GM18499 (cell line): ENCODE measurements at regions not wholly inside any gene's neighbourhood (a gene's known extent, or its start where the extent isn't known, plus 50 kb on each side); places are given as distances from the start of the nearest gene placed in this dataset.
"Not testable (repeated sequence)": the region's sequence is repeated elsewhere in the genome, so short reads cannot be mapped to it uniquely, and the experiment has no call there.

Experiments
- ATAC-seq: cut with Tn5 transposase; IDR thresholded peaks from one replicate; pipeline ENCODE4 v1.9.1; 2021; ENCODE audit warnings: moderate number of reproducible peaks; ENCODE audit not compliant: insufficient read depth, unreplicated experiment

DNA sequence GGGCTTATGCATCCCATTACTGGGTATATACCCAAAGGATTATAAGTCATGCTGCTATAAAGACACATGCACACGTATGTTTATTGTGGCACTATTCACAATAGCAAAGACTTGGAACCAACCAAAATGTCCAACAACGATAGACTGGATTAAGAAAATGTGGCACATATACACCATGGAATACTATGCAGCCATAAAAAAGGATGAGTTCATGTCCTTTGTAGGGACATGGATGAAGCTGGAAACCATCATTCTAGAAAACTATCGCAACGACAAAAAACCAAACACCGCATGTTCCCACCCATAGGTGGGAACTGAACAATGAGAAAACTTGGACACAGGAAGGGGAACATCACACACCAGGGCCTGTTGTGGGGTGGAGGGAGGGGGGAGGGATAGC, 323.3 kb upstream of the FGF16 start:
- not testable (repeated sequence) for ATAC-seq

GRCh38 chrX:77127571-77127970, 319.6 kb upstream of the FGF16 start:
- not testable (repeated sequence) for ATAC-seq

DNA sequence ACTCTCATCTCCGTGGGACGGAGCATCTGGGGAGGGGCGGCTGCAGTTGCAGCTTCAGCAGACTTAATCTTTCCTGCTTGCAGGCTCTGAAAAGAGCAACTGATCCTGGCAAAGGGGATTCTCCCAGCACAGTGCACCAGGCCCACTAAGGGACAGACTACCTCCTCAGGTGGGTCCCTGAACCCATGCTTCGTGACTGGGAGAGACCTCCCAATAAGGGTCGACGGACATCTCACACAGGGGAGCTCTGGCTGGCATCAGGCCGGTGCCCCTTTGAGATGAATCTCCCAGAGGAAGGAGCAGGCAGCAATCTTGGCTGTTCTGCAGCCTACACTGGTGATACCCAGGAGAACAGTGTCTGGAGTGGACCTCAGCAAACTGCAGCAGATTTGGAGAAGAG, 303.3 kb upstream of the FGF16 start:
- ATAC-seq: no peak

GRCh38 chrX:77160301-77160700, 286.9 kb upstream of the FGF16 start:
- ATAC-seq: no peak

GRCh38 chrX:77162777-77163176, 284.4 kb upstream of the FGF16 start:
- ATAC-seq: no peak

DNA sequence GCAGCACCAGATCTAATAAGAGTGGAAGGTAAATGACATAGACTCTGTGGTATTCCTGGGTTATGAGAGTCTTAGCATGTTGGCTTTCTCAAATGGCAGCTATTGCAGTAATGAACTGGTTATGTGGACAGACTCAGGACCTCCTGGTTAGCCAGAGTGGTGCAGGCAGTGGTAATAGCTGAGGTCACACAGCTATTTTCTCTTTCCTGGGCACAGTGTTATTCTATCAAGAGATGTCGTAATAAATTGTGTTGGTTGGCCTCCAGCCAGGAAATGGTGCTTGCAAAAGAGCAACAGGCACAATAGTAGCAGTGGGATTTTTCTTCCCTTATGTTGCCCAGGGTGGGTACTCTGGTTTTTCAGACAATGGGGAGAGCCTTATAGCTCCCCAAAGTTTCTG, 279.2 kb upstream of the FGF16 start:
- no peak for ATAC-seq

GRCh38 chrX:77174680-77175519, 272.3 kb upstream of the FGF16 start:
- no peak for ATAC-seq

GRCh38 chrX:77200663-77201062, 246.5 kb upstream of the FGF16 start:
- no peak for ATAC-seq

GRCh38 chrX:77223046-77223445, 224.1 kb upstream of the FGF16 start:
- ATAC-seq: no peak

DNA sequence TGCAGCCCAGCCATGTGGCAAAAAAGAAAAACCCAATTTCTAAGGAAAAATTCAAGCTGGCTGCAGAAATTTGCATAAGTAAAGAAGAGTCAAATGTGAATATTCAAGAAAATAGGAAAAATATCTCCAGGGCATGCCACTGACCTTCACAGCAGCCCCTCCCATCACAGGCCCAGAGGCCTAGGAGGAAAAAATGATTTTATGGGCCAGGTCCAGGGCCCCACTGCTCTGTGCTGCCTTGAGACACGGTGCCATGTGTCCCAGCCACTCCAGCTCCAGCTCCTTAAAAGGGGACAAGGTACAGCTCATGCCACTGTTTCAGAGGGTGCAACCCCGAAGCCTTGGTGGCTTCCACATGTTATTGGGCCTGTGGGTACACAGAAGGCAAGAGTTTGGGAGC, 182.7 kb upstream of the FGF16 start:
- ATAC-seq: no peak

- no peak for ATAC-seq
These were observed 171.8 kb upstream of the FGF16 start for GRCh38 chrX:77275392-77275791.

- no peak for ATAC-seq
These were observed 170.4 kb upstream of the FGF16 start for GRCh38 chrX:77276742-77277141.

DNA sequence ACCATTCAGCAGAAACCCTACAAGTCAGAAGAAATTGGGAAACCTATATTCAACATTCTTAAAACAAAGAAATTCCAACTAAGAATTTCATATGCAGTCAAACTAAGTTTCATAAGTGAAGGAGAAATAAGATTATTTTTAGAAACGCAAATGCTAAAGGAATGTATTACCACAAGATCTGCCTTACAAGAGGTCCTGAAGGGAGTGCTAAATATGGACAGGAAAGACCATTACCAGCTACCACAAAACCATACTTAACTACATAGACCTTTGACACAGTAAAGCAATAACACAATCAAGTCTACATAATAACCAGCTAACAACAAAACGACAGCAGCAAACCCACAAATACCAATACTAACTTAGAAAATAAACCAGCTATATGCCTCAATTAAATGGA, 169.3 kb upstream of the FGF16 start:
- no peak for ATAC-seq

DNA sequence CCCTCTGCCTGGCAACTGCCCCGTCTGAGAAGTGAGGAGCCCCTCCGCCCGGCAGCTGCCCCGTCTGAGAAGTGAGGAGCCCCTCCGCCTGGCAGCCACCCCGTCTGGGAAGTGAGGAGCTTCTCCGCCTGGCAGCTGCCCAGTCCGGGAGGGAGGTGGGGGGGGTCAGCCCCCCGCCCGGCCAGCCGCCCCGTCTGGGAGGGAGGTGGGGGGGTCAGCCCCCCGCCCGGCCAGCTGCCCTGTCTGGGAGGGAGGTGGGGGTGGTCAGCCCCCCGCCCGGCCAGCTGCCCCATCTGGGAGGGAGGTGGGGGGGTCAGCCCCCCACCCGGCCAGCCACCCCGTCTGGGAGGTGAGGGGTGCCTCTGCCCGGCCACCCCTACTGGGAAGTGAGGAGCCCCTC, 167.8 kb upstream of the FGF16 start:
- ATAC-seq: not testable (repeated sequence)

DNA sequence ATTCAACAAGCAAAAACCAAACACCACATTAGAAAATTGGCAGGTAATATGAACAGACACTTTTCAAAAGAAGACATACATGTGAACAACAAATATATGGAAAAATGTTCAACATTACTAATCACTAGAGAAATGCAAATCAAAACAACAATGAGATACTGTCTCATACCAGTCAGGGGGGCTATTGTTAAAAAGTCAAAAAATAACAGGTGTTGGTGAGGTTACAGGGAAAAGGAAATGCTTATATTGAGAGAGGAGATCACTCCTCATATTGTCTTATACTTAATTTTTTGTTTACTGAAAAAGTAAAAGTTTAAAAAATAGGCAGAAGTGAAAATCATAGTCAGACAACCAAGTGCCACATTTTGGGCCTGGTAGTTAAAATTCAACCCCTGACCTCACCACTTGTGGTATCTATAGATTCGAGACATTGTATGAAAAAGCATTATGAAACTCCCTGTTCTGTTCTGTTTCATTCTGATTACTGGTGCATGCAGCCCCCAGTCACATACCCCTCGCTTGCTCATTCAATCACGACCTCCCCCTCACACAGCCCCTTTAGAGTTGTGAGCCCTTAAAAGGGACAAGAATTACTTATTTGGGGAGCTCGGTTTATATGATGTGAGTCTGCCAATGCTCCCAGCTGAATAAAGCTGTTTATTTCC, 153.7 kb upstream of the FGF16 start:
- no peak for ATAC-seq

- no peak for ATAC-seq
These were observed 148.9 kb upstream of the FGF16 start for GRCh38 chrX:77298296-77298695.

- ATAC-seq: no peak
These were observed 148.4 kb upstream of the FGF16 start for GRCh38 chrX:77298790-77299189.

- no peak for ATAC-seq
These were observed 147.6 kb upstream of the FGF16 start for GRCh38 chrX:77299549-77299948.

GRCh38 chrX:77342004-77342403, 105.2 kb upstream of the FGF16 start:
- ATAC-seq: no peak

- no peak for ATAC-seq
These were observed 100.3 kb upstream of the FGF16 start for GRCh38 chrX:77346859-77347258.

DNA sequence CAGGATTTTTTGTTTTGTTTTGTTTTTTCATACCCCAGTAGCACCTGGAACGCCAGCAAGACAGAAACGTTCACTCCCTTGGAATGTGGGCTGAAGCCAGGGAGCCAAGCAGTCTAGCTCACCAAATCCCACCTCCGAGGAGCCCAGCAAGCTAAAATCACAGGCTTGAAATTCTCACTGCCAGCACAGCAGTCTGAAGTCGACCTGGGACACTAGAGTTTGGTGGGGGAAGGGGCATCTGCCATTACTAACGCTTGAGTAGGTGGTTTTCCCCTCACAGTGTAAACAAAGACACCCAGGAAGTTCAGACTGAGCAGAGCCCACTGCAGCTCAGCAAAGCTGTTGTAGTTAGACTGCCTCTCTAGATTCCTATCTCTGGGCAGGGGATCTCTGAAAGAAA, 99.6 kb upstream of the FGF16 start:
- ATAC-seq: no peak

DNA sequence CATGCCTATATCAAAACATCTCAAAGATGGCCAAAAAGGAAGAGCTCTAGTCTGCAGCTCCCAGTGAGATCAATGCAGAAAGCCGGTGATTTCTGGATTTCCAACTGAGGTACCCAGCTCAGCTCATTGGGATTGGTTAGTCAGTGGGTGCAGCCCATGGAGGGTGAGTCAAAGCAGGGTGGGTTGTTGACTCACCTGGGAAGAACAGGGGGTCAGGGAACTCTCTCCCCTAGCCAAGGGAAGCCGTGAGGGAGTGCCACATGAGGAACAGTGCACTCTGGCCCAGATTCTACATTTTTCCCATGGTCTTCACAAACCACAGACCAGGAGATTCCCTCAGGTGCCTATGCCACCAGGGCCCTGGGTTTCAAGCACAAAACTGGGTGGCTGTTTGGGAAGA, 57.3 kb upstream of the FGF16 start:
- no peak for ATAC-seq
